BE2C (cell line): ENCODE measurements at regions not wholly inside any gene's neighbourhood (a gene's known extent, or its start where the extent isn't known, plus 50 kb on each side); places are given as distances from the start of the nearest gene placed in this dataset.

Experiments used
- DNase-seq: peaks from one replicate; pipeline ENCODE4 v3.0.0-alpha.2; 2020
- H3K27me3 ChIP-seq: fragments of 250-450 bp; sonication (Bioruptor Pico); 2 replicates; pipeline ENCODE4 v1.5.1; 2020; ENCODE audit warnings: mild to moderate bottlenecking
- H3K36me3 ChIP-seq: fragments of 250-450 bp; sonication (Bioruptor Pico); 2 replicates; pipeline ENCODE4 v1.5.1; 2020; ENCODE audit warnings: mild to moderate bottlenecking
- H3K4me1 ChIP-seq: fragments of 250-450 bp; sonication (Bioruptor Pico); 2 replicates; pipeline ENCODE4 v1.5.1; 2020
- H3K4me3 ChIP-seq: 2 replicates; pipeline ENCODE4 v1.5.1; 2011; ENCODE audit warnings: low read depth, low read length
- H3K9me3 ChIP-seq: fragments of 250-450 bp; sonication (Bioruptor Pico); 2 replicates; pipeline ENCODE4 v1.5.1; 2020
- TF ChIP-seq, protein P1 (sequence below): IDR thresholded peaks from 2 replicates; pipeline ENCODE4 v1.5.1; 2012; ENCODE audit warnings: mild to moderate bottlenecking, low read depth, low read length

DNA sequence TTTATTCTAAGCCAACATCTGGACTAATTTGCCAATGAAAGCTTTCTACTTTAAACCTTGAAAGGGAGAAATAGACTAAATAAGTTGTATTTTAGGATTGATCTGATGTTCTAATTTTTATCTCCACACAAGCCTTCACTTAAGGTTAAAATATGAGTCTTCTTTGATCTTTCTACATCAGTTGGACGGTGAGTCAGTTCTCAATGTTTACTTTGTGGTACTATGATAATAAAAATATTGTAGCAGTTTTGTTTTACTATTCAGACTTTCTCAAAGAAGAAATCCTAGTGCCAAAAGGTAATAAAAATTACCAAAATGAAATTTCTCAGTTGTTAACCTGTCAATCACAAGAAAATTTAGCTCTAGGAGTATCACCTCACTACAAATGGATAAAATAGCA is 203.5 kb upstream of the RGMB start:
- DNase-seq, result no peak
- H3K27me3 ChIP-seq, result no peaks in the 10 kb centered on the region
- H3K36me3 ChIP-seq, result no peaks in the 10 kb centered on the region
- no peaks in the 10 kb centered on the region for H3K9me3 ChIP-seq
- H3K4me3 ChIP-seq, result no peak overlapping the region
- TF ChIP-seq, protein P1, sequence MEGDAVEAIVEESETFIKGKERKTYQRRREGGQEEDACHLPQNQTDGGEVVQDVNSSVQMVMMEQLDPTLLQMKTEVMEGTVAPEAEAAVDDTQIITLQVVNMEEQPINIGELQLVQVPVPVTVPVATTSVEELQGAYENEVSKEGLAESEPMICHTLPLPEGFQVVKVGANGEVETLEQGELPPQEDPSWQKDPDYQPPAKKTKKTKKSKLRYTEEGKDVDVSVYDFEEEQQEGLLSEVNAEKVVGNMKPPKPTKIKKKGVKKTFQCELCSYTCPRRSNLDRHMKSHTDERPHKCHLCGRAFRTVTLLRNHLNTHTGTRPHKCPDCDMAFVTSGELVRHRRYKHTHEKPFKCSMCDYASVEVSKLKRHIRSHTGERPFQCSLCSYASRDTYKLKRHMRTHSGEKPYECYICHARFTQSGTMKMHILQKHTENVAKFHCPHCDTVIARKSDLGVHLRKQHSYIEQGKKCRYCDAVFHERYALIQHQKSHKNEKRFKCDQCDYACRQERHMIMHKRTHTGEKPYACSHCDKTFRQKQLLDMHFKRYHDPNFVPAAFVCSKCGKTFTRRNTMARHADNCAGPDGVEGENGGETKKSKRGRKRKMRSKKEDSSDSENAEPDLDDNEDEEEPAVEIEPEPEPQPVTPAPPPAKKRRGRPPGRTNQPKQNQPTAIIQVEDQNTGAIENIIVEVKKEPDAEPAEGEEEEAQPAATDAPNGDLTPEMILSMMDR, result no peak
- no peaks in the 10 kb centered on the region for H3K4me1 ChIP-seq

DNA sequence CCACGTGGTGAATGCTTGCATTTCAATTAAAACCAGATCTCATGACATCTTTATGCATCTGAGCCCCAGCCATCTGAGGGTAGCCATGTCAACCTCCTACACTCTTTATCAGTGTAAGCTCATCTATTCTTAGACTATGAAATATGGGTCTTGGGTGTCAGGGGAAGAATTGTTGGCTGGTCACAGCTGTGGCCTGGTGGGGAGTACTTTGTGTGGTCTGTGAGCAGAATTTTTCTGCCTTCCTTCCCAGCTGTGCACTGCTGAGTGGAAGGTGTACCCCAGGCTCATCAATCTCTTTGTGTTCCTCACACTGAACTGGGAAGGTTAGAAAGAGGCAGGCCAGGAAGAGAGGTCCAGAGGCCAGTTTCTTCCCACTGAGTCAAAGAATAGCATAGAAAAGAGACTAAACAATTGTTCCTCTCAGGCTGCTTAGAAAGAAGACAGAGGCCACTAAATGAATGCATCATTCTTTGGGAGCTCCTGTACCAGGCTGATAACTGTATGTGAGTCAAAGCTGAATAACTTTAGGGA is 202.7 kb upstream of the RGMB start:
- no peaks in the 10 kb centered on the region for H3K36me3 ChIP-seq
- TF ChIP-seq, protein P1, result no peak
- no peak overlapping the region for H3K4me3 ChIP-seq
- H3K4me1 ChIP-seq, result no peaks in the 10 kb centered on the region
- H3K27me3 ChIP-seq, result no peaks in the 10 kb centered on the region
- no peak for DNase-seq
- no peaks in the 10 kb centered on the region for H3K9me3 ChIP-seq

DNA sequence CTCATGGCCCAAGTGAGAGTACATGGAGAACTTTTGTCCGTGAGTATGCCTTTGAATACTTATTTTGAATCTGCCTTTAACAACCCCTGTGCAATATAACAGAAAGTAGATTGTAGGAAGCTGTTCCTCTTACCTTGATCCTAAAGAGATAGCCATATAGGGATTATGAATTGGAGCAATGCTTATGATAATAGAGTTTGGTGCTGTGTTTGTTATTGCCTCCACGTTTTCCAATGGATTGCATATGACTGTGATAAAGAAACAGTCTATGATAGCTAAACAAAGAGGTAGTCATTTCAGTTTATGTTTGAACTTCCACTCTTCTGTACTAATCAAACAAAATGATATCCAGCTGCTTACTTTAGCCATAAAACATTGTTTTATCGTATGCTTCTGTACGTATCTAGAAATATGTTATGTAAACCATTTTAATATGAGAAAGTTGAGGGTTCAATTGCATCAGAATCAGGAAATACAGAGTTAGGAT is 199.6 kb upstream of the RGMB start:
- no peaks in the 10 kb centered on the region for H3K4me1 ChIP-seq
- TF ChIP-seq, protein P1, result no peak

DNA sequence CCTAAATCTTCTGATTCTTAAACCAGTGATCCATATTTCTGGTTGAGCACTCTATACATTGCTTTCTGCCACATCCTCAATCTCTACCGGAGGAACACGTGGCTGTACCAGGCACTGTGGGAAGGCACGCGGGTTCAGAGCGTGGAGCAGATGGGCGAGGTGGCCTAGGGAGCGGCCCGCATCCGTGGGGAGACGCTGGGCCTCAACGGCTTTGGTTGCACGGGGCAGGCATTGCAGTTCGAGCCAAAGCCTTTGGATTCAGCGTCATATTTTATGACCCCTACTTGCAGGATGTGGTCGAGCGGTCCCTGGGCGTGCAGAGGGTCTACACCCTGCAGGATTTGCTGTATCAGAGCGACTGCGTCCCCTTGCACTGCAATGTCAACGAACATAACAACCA is 197.2 kb upstream of the RGMB start:
- Histone ChIP-seq H3K4me1 (no peaks in the 10 kb centered on the region), H3K9me3 (no peaks in the 10 kb centered on the region), H3K27me3 (no peaks in the 10 kb centered on the region), H3K4me3 (no peak overlapping the region), H3K36me3 (no peaks in the 10 kb centered on the region)
- TF ChIP-seq, protein P1, result no peak
- DNase-seq, result no peak

More for the DNA sequence above, 199.6 kb upstream of the RGMB start:
- no peaks in the 10 kb centered on the region for H3K27me3 ChIP-seq
- no peak for DNase-seq
- no peak overlapping the region for H3K4me3 ChIP-seq
- no peaks in the 10 kb centered on the region for H3K9me3 ChIP-seq
- H3K36me3 ChIP-seq, result no peaks in the 10 kb centered on the region

DNA sequence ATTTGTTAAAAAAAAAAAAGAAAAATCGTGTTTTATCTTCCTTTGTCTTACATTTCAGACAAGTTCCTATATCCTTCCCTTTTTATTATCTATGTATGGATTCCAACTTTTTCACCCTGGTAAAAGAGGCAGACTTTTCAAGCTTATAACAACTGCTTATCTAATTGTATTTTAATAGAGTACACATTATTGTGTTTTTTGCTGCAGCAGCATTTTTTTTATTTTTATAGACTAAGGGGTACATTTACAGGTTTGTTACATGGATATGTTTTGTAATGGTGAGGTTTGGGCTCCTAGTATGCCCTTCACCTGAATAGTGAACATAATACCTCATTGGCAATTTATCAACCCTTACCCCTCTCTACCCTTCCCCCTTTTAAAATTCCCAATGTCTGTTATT is 195.0 kb upstream of the RGMB start:
- no peak for DNase-seq
- Histone ChIP-seq H3K4me3 (no peak overlapping the region), H3K27me3 (no peaks in the 10 kb centered on the region), H3K4me1 (no peaks in the 10 kb centered on the region), H3K36me3 (no peaks in the 10 kb centered on the region), H3K9me3 (no peaks in the 10 kb centered on the region)
- TF ChIP-seq, protein P1, result no peak

DNA sequence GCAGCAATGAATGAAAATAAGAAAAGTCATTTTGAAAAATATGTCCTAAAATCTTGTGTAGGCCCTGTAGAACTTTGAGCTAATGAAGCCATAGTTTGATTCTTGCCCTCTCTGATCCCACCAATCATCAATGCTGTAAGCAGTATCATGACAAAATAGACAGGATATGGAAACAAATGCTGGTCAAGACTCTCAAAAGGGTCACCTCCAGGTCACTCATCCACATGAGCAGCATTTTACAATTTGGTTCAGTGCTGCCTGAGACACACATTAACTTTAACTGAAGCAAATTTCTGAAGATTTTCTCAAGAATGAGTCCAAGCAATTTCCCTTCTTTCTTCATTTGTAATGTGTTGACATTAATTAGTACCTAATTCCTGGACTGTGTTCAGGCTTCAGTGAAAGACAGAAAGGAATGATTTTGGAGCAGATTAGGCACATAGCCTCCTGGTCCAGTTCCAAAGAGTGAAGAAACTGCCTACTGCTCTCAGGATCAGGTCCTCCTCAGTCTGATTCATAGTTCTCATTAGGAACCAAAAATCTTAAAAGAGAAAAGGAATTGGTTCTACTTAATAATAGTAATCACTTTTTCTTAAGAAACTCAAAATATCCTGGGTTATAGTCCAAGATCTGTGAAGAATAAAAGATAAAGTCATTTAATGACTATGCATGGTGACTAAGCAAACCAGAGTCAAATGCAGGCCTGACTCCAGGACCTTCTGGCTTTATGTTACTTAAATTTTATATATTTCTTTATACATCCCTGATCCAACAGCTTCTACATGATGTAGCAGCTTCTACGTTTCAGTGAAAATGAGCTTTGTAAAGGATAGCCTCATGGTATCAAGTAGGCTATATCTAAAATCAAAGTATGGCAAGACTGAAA is 192.1 kb upstream of the RGMB start:
- no peaks in the 10 kb centered on the region for H3K27me3 ChIP-seq
- no peaks in the 10 kb centered on the region for H3K9me3 ChIP-seq
- TF ChIP-seq, protein P1, result no peak
- H3K4me1 ChIP-seq, result no peaks in the 10 kb centered on the region
- H3K4me3 ChIP-seq, result no peak overlapping the region
- H3K36me3 ChIP-seq, result no peaks in the 10 kb centered on the region
- no peak for DNase-seq
